GDM1 (cell line): ENCODE measurements at regions not wholly inside any gene's neighbourhood (a gene's known extent, or its start where the extent isn't known, plus 50 kb on each side); places are given as distances from the start of the nearest gene placed in this dataset.
A peak's percentile ranks its signal among the peaks of the same experiment; 100 is the strongest.
"Not testable (repeated sequence)": the region's sequence is repeated elsewhere in the genome, so short reads cannot be mapped to it uniquely, and the experiment has no call there.

Experiments used
- DNase-seq: peaks from one replicate; lab custom pipeline; 2025; lab: John Stamatoyannopoulos, UW

- DNase-seq, result no peak
These were observed 465.1 kb upstream of the GALNTL6 start for GRCh38 chr4:171348090-171348489.

- peak; percentile 71 for DNase-seq
These were observed 470.6 kb upstream of the GALNTL6 start for GRCh38 chr4:171342646-171343045.

- DNase-seq, result no peak
These were observed 472.9 kb upstream of the GALNTL6 start for GRCh38 chr4:171340258-171340657.

- DNase-seq, result no peak
These were observed 478.7 kb upstream of the GALNTL6 start for GRCh38 chr4:171334549-171334948.

- no peak for DNase-seq
These were observed 504.5 kb upstream of the GALNTL6 start for GRCh38 chr4:171308661-171309060.

GRCh38 chr4:171298048-171298718, 515.0 kb upstream of the GALNTL6 start:
- DNase-seq, result not testable (repeated sequence)

GRCh38 chr4:171288816-171289432, 524.3 kb upstream of the GALNTL6 start:
- no peak for DNase-seq

- DNase-seq, result no peak
These were observed 531.8 kb upstream of the GALNTL6 start for GRCh38 chr4:171281359-171281758.

- DNase-seq, result no peak
These were observed 534.1 kb upstream of the GALNTL6 start for GRCh38 chr4:171279131-171279530.

- DNase-seq, result no peak
These were observed 546.5 kb upstream of the GALNTL6 start for GRCh38 chr4:171266671-171267070.

GRCh38 chr4:171265190-171265818, 547.9 kb upstream of the GALNTL6 start:
- DNase-seq, result no peak

- DNase-seq, result no peak
These were observed 557.0 kb upstream of the GALNTL6 start for GRCh38 chr4:171256223-171256622.

GRCh38 chr4:171246948-171247347, 566.3 kb upstream of the GALNTL6 start:
- no peak for DNase-seq

- no peak for DNase-seq
These were observed 570.4 kb upstream of the GALNTL6 start for GRCh38 chr4:171242831-171243230.

GRCh38 chr4:171239196-171239595, 574.0 kb upstream of the GALNTL6 start:
- DNase-seq, result no peak

- DNase-seq, result no peak
These were observed 577.7 kb upstream of the GALNTL6 start for GRCh38 chr4:171235521-171235920.

- DNase-seq, result not testable (repeated sequence)
These were observed 583.9 kb upstream of the GALNTL6 start for GRCh38 chr4:171229354-171229753.

GRCh38 chr4:171221181-171221580, 592.0 kb upstream of the GALNTL6 start:
- DNase-seq, result no peak

- DNase-seq, result no peak
These were observed 609.8 kb upstream of the GALNTL6 start for GRCh38 chr4:171203425-171203824.

- DNase-seq, result no peak
These were observed 610.3 kb upstream of the GALNTL6 start for GRCh38 chr4:171202908-171203307.

- DNase-seq, result no peak
These were observed 626.5 kb upstream of the GALNTL6 start for GRCh38 chr4:171186700-171187099.

- DNase-seq, result no peak
These were observed 632.1 kb upstream of the GALNTL6 start for GRCh38 chr4:171181090-171181489.

GRCh38 chr4:171170671-171171070, 642.5 kb upstream of the GALNTL6 start:
- no peak for DNase-seq
